ENCODE measurements at regions not wholly inside any gene's neighbourhood (a gene's known extent, or its start where the extent isn't known, plus 50 kb on each side); places are given as distances from the start of the nearest gene placed in this dataset.

DNA sequence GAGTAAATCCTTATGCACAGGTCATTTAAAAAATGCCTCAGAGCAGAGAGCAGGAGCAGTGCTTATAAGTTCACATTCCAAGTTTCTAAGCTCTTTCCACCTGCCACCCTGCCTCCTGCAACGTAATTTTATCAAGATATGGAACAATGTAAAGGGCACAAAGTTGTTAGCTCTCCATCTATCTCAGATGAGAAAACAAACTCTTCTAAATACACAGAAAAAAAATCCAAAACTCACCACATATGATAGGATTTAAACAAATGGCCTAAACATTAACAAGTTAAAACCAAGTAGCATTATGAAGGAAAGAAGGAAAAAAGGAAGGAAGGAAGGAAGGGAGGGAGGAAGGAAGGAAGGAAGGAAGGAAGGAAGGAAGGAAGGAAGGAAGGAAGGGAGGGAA lies 1132.8 kb downstream of the GRM8 start:
- Histone ChIP-seq H3K9me3 (no peaks in the 10 kb centered on the region), H3K4me3 (no peak overlapping the region), H3K36me3 (no peaks in the 10 kb centered on the region), H3K4me1 (no peaks in the 10 kb centered on the region), H3K27me3 (no peaks in the 10 kb centered on the region), H3K27ac (no peak overlapping the region)
- no peak for ATAC-seq (ENCODE audit: low FRiP score in 2 of 2)
- TF ChIP-seq POLR2AphosphoS5 (IDR thresholded peaks at IDR 0.05) (no peak), POLR2A (IDR thresholded peaks at IDR 0.05) (no peak), EP300 (IDR thresholded peaks at IDR 0.05) (no peak)
- TF ChIP-seq, protein P1, sequence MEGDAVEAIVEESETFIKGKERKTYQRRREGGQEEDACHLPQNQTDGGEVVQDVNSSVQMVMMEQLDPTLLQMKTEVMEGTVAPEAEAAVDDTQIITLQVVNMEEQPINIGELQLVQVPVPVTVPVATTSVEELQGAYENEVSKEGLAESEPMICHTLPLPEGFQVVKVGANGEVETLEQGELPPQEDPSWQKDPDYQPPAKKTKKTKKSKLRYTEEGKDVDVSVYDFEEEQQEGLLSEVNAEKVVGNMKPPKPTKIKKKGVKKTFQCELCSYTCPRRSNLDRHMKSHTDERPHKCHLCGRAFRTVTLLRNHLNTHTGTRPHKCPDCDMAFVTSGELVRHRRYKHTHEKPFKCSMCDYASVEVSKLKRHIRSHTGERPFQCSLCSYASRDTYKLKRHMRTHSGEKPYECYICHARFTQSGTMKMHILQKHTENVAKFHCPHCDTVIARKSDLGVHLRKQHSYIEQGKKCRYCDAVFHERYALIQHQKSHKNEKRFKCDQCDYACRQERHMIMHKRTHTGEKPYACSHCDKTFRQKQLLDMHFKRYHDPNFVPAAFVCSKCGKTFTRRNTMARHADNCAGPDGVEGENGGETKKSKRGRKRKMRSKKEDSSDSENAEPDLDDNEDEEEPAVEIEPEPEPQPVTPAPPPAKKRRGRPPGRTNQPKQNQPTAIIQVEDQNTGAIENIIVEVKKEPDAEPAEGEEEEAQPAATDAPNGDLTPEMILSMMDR (IDR thresholded peaks at IDR 0.05), result no peak
- 23 to 31% methylated on average over 1 of the region's 1 CpG for WGBS, 2 donors
- DNase-seq, result no peak

DNA sequence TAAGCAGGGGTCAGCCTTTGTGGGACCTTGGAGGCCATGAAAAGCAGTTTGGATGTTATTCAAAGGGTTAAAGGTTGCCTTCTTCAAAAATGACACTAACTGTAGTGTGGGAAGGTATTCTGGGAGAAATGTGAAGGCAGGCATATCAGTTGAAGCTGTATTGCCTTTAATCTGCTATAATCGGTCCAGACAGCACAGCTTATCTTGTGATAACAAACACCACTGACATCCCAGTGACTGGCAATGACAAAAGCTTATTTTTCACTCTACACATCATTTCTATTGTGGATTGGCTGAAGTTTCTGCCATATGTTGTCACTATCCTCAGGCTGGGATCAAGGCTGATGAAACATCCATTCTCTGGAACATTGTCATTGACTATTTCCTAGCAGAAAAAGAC lies 1149.2 kb downstream of the GRM8 start:
- DNase-seq (no peak), ATAC-seq (ENCODE audit: low FRiP score in 2 of 2) (no peak)
- Histone ChIP-seq H3K4me3 (no peak overlapping the region), H3K4me1 (no peaks in the 10 kb centered on the region), H3K9me3 (no peaks in the 10 kb centered on the region), H3K36me3 (no peaks in the 10 kb centered on the region), H3K27ac (no peak overlapping the region), H3K27me3 (no peaks in the 10 kb centered on the region)
- WGBS, 2 donors, result 14 to 53% methylated on average over 1 of the region's 1 CpG
- TF ChIP-seq EP300 (IDR thresholded peaks at IDR 0.05) (no peak), POLR2A (IDR thresholded peaks at IDR 0.05) (no peak), POLR2AphosphoS5 (IDR thresholded peaks at IDR 0.05) (no peak)
- TF ChIP-seq, protein P1 (IDR thresholded peaks at IDR 0.05), result no peak

DNA sequence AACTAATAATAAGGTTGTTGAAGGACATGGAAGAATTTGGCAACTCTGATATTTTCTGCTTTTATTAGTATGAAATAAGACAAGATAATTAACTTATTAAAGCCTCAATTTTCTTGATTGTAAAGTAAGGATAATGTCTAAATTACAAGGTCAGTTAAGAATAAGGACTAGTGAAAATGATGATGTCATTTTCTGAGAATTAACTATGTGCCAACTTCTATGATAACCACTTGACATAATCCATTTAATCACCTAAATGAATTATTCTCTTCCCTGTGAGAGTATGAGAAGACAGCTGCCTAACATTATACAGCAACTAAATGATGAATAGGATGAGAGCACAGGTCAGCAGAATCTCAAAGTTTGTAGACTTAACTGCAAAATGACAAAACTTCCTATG lies 1153.4 kb upstream of the POT1 start:
- Histone ChIP-seq H3K27ac (no peak overlapping the region), H3K36me3 (no peaks in the 10 kb centered on the region), H3K4me3 (no peak overlapping the region), H3K4me1 (no peaks in the 10 kb centered on the region), H3K9me3 (no peaks in the 10 kb centered on the region), H3K27me3 (no peaks in the 10 kb centered on the region)
- no peak for DNase-seq
- no peak for ATAC-seq (ENCODE audit: low FRiP score in 2 of 2)
- TF ChIP-seq, protein P1 (IDR thresholded peaks at IDR 0.05), result no peak
- TF ChIP-seq POLR2A (IDR thresholded peaks at IDR 0.05) (no peak), EP300 (IDR thresholded peaks at IDR 0.05) (no peak), POLR2AphosphoS5 (IDR thresholded peaks at IDR 0.05) (no peak)

DNA sequence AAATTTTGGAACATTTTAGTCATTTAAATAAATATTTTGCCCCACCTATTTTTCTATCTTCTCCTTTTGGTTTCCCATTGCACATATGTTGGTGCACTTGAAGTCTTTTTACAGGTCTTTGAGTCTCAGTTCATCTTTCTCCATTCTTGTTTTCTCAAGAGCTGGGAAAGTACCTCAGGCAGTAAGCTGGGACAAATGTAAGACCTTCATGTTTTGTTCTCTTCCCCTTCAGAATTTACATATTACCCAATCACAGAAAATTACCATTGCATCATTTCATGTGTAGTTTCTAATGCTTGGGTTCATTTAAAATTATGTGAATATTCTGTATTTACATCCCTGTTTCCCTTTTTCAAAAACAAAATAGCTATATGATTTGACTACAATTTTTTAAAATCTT lies 1150.0 kb upstream of the POT1 start:
- H3K27me3 ChIP-seq, result no peaks in the 10 kb centered on the region
- TF ChIP-seq, protein P1 (IDR thresholded peaks at IDR 0.05), result no peak
- TF ChIP-seq POLR2A (IDR thresholded peaks at IDR 0.05) (no peak), EP300 (IDR thresholded peaks at IDR 0.05) (no peak), POLR2AphosphoS5 (IDR thresholded peaks at IDR 0.05) (no peak)
- no peaks in the 10 kb centered on the region for H3K9me3 ChIP-seq
- H3K4me3 ChIP-seq, result no peak overlapping the region
- DNase-seq (no peak), ATAC-seq (ENCODE audit: low FRiP score in 2 of 2) (no peak)
- no peaks in the 10 kb centered on the region for H3K4me1 ChIP-seq
- H3K36me3 ChIP-seq, result no peaks in the 10 kb centered on the region
- H3K27ac ChIP-seq, result no peak overlapping the region

DNA sequence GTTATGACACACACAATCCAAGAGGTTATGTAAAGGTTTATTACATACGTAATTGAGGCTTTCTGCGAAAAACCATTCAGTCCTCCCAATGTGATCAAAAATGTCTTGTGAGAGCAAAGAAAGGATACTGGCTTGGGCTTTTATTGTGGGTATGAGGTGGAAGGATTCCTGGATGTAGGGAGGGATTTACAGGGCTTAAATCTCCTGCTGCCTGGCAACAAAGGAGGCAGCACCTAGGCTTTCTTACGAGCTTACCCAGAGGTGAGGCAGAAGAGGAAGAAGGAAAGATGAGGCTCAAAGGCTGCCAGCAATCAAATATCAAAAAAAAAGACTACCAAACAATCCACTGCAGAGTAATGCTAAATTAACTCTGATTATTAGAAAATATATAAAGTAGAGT lies 1149.5 kb upstream of the POT1 start:
- Histone ChIP-seq H3K4me1 (no peaks in the 10 kb centered on the region), H3K9me3 (no peaks in the 10 kb centered on the region), H3K36me3 (no peaks in the 10 kb centered on the region), H3K4me3 (no peak overlapping the region), H3K27ac (no peak overlapping the region), H3K27me3 (no peaks in the 10 kb centered on the region)
- TF ChIP-seq EP300 (IDR thresholded peaks at IDR 0.05), result no peak
- TF ChIP-seq POLR2AphosphoS5 (IDR thresholded peaks at IDR 0.05), result no peak
- TF ChIP-seq, protein P1 (IDR thresholded peaks at IDR 0.05), result no peak
- TF ChIP-seq POLR2A (IDR thresholded peaks at IDR 0.05), result no peak
- DNase-seq, result no peak
- no peak for ATAC-seq (ENCODE audit: low FRiP score in 2 of 2)
- WGBS, 2 donors, result 80 to 88% methylated on average over 3 of the region's 3 CpGs
